Endothelial cell of umbilical vein (primary cell): ENCODE measurements at regions not wholly inside any gene's neighbourhood (a gene's known extent, or its start where the extent isn't known, plus 50 kb on each side); places are given as distances from the start of the nearest gene placed in this dataset.

Experiments
- EZH2 ChIP-seq: IDR thresholded peaks from 2 replicates; pipeline ENCODE4 v1.6.1; 2012; ENCODE audit warnings: borderline replicate concordance, low read depth, mild to moderate bottlenecking, moderate library complexity, low read length, inconsistent platforms; ENCODE audit not compliant: severe bottlenecking
- FOS ChIP-seq: IDR thresholded peaks from 2 replicates; pipeline ENCODE4 v1.6.1; 2011; ENCODE audit warnings: mild to moderate bottlenecking, low read length, moderate library complexity, borderline replicate concordance; ENCODE audit not compliant: insufficient read depth
- JUN ChIP-seq: IDR thresholded peaks from 2 replicates; pipeline ENCODE4 v1.6.1; 2011; ENCODE audit warnings: borderline replicate concordance, low read depth; ENCODE audit not compliant: insufficient read length, insufficient read depth
- MYC ChIP-seq: IDR thresholded peaks from one replicate; pipeline ENCODE4 v1.6.1; 2011; ENCODE audit warnings: mild to moderate bottlenecking, low read depth, low read length
- POLR2A ChIP-seq: IDR thresholded peaks from 2 replicates; pipeline ENCODE4 v1.6.1; 2012; ENCODE audit warnings: low read depth, mild to moderate bottlenecking, control low read depth, low read length
- POLR2AphosphoS5 ChIP-seq: IDR thresholded peaks from 2 replicates; pipeline ENCODE4 v1.6.1; 2012; ENCODE audit warnings: low read depth, mild to moderate bottlenecking, control low read depth, low read length, moderate library complexity; ENCODE audit not compliant: insufficient read depth
- TF ChIP-seq, protein P1 (sequence below), 2 donors: IDR thresholded peaks; 1 replicate in 1 of 2; 2 replicates in 1 of 2; pipeline ENCODE4 v1.5.1; 2011; ENCODE audit warnings: low read length in 2 of 2, mild to moderate bottlenecking in 2 of 2, moderate library complexity in 2 of 2, control low read depth in 1 of 2, inconsistent platforms in 1 of 2, low read depth in 1 of 2; ENCODE audit not compliant: insufficient read depth in 1 of 2; ENCODE audit errors: extremely low read depth in 1 of 2
- TF ChIP-seq, protein P2 (sequence below): IDR thresholded peaks from 2 replicates; pipeline ENCODE4 v1.6.1; 2011; ENCODE audit not compliant: insufficient read depth, insufficient read length

GRCh38 chr16:73955255-73955654 is 341.4 kb upstream of the PSMD7 start:
- TF ChIP-seq POLR2A (no peak), EZH2 (no peak), POLR2AphosphoS5 (no peak), JUN (no peak), FOS (no peak), MYC (no peak)
- TF ChIP-seq, protein P1, sequence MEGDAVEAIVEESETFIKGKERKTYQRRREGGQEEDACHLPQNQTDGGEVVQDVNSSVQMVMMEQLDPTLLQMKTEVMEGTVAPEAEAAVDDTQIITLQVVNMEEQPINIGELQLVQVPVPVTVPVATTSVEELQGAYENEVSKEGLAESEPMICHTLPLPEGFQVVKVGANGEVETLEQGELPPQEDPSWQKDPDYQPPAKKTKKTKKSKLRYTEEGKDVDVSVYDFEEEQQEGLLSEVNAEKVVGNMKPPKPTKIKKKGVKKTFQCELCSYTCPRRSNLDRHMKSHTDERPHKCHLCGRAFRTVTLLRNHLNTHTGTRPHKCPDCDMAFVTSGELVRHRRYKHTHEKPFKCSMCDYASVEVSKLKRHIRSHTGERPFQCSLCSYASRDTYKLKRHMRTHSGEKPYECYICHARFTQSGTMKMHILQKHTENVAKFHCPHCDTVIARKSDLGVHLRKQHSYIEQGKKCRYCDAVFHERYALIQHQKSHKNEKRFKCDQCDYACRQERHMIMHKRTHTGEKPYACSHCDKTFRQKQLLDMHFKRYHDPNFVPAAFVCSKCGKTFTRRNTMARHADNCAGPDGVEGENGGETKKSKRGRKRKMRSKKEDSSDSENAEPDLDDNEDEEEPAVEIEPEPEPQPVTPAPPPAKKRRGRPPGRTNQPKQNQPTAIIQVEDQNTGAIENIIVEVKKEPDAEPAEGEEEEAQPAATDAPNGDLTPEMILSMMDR (IDR thresholded peaks at IDR 0.05; ENCODE audit: extremely low read depth in 1 of 2, insufficient read depth in 1 of 2, low read depth in 1 of 2, low read length in 2 of 2) = no peak
- TF ChIP-seq, protein P2, sequence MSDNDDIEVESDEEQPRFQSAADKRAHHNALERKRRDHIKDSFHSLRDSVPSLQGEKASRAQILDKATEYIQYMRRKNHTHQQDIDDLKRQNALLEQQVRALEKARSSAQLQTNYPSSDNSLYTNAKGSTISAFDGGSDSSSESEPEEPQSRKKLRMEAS = no peak
